WI38 (cell line): ENCODE measurements at regions not wholly inside any gene's neighbourhood (a gene's known extent, or its start where the extent isn't known, plus 50 kb on each side); places are given as distances from the start of the nearest gene placed in this dataset.

Source experiments
- H3K4me3 ChIP-seq: 2 replicates; pipeline ENCODE4 v1.5.1; 2011; ENCODE audit warnings: low read depth, mild to moderate bottlenecking, control low read depth, low read length
- CTCF ChIP-seq: IDR thresholded peaks from 2 replicates; pipeline ENCODE4 v1.5.1; 2012; ENCODE audit warnings: low read depth, mild to moderate bottlenecking, control low read depth, low read length

DNA sequence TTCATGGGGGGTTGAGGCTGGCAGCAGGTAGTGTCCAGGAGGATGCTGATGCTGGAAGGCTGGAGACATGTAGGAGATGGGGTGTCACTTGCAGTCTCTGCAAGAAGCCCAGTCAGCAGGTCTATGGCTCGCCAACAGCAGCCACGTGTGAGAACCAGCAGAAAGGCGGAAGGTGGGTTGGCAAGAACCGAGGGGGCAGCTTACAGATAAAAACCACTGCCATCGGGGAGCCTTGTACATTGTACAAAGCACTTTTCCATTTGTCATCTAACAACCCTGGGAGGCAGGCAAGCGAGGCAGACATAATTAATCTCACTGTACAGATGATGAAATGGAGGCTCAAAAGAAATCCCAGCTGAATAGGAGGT is 167.2 kb downstream of the KCNA5 start:
- H3K4me3 ChIP-seq = no peak overlapping the region
- TF ChIP-seq CTCF = no peak

DNA sequence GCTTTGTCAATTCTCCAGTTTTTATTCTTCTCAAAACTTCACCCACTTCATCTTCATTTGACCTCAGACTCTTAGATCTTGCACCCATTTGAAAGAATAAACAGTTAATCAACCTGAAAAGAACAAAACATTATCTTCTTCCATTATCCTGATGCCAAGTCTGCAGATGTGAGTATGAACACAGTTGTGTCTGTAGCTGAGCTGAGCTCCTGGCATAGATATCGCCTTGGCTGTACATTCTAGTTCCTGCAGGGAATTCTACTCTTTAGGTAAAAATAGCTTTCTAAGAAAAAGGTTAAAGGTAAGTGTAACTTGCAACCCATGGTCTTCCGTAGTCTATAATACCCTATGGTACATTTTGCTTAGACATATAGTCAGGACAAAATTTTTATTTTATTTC is 169.7 kb downstream of the KCNA5 start:
- TF ChIP-seq CTCF = no peak
- no peak overlapping the region for H3K4me3 ChIP-seq

DNA sequence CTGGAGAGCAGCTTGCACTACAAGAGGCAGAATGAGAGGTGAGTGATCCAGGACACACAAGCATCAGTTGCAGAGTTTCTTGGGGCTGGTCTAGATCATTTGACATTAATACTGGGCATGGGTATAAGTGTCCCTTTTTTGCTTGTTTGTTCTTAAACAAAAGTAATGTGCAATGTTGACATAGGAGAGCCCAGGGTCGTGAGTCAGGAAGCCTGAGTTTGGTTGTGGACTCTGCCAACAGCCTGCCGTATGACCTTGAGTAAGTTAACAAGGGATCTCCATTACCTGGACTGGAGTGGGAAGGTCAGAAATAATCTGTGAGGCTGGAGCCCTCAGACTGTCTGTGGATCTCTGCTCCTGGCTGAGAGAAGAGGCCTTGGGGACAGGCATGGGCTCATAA is 170.3 kb downstream of the KCNA5 start:
- no peak overlapping the region for H3K4me3 ChIP-seq
- no peak for TF ChIP-seq CTCF

GRCh38 chr12:5217936-5218335 is 174.3 kb downstream of the KCNA5 start:
- no peak overlapping the region for H3K4me3 ChIP-seq
- no peak for TF ChIP-seq CTCF

DNA sequence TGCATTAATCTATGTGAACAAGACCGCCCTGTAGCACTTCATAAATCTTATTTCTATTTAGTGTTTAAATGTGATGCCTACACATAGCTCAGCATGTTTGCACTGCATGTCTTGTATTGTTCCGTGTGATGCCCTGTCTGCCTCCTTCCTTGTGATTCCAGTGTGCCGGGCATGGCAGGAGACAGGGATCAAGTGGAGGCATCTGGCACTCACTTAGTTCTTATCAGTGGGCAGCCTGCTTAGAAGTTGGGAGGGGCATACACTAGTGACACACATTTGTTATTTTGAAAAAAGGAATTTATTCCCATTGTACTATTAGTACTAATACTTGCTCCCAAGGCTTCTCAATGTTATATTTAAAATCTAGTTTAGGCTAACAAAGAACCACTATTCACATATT is 176.4 kb downstream of the KCNA5 start:
- TF ChIP-seq CTCF = no peak
- no peak overlapping the region for H3K4me3 ChIP-seq

- H3K4me3 ChIP-seq = no peak overlapping the region
- TF ChIP-seq CTCF = no peak
These were observed 177.2 kb downstream of the KCNA5 start for GRCh38 chr12:5220835-5221234.

- no peak for TF ChIP-seq CTCF
These were observed 178.4 kb downstream of the KCNA5 start for GRCh38 chr12:5222011-5222461.

More at GRCh38 chr12:5222011-5222461, 178.4 kb downstream of the KCNA5 start:
- H3K4me3 ChIP-seq = no peak overlapping the region
